ENCODE measurements at regions not wholly inside any gene's neighbourhood (a gene's known extent, or its start where the extent isn't known, plus 50 kb on each side); places are given as distances from the start of the nearest gene placed in this dataset.

DNA sequence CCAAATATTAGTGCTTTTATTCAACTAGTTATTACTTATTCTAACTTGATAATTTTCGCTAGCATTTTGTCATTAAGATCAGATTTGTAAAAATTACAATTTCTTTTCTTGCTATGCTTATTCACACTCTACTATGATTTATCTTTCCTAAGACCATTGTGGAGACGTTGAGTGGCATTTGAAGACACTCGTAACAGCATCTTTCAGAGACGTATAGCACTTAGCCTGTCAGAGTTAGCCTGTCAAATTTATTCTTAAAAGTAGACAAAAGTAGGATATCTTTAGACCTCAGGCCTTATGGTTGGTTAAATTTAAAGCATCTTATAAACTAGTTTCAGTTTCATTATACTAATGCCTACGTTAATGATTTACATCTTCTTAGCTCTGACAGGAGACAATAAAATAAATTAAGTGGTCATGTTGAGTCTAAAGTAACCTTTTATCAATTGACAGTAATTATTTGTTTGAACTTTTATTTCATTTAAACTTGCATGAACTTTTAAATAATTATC lies 1410.1 kb downstream of the MRPL39 start:
- no peak for DNase-seq

DNA sequence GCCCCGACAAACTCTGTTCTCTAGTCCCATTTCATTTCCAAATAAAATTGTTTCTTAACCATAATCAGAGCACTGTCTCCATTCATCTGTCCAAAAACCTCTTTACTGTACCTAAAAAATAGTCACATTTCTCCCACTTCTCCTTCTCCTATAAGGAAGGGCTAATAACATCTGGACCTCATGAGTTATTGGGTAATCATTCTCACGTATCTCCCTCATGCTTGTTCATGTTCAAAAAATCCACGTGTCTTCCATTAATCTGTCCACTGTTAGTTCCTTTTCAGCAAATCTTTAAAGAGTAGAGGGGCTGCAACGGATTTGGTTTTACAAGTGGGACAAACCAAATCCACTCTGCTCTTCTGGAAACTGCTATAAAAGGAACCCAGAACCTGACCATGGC lies 1418.8 kb downstream of the MRPL39 start:
- no peak for DNase-seq

DNA sequence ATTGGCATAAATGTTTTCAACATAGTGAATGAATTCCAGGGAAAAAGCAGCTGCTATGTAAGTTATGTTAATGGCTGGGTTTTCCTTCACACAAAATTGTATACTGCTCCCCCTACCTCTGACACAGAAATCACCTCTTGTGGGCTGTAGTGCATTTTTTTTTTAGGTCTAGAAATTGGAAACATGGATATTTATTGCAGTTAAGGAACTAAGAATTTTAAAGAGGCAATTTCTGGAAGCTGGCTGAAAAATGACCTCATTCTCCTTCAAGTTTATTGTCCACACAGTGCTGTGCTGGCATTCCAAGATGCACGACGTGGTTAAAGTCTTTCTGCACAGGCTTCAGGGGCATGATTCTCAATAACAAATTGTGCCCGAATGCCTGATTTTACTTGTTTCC lies 1424.2 kb downstream of the MRPL39 start:
- no peak for DNase-seq

DNA sequence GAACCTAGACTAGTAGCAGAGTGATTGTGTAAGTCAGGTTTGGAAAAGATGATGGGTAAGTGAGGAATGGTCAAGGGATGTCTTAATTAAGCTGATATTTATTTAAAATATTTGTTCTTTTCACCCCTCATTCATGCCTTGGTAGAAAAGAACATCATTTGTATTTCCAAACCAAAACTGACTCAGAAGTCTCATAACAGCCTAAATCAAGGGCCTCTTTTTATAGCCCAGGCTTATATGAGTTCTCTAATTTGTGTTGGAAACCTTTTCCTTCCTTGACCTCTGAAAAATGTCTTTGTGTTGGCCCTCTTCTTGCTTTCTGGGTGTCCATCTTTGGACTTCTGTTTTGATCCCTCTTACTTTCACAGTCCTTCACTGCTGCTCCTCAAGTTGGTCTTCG lies 1428.2 kb downstream of the MRPL39 start:
- DNase-seq, result no peak

DNA sequence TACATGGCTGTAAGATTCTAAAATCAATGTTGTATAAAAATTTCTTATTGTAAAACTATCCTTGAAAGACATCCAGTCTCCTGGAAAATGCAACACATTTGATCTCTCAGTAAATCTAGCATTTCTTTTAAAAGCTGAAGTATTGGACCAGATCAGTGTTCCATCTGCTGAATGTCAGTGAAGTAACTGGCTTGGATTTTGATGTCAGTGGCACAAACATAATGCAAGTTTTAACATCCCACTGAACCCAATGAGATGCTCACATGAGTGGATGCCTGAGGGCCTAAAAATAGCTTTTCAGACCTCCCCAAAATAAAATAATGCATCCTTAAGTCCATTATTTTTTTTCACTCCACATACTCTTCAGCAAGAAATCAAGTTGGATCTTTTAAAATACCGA lies 1432.2 kb downstream of the MRPL39 start:
- no peak for DNase-seq

DNA sequence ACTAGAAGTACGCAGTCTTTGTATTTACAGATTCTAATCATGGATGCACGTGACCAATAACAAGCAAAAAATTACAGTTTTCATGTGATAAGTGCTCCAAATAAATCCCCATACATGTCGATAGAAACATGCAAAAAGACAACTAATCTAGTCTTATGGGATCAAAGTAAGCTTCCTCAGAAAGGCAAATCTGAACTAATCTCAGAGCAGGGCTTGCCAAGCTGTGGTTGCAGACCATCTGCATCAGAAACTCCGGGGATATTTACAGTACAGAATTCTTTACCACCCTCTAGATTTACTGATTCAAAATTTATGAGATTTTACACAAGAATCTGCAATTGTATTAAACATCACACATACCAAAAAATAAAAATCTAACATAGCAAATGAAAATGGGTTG lies 1435.5 kb downstream of the MRPL39 start:
- DNase-seq, result no peak

DNA sequence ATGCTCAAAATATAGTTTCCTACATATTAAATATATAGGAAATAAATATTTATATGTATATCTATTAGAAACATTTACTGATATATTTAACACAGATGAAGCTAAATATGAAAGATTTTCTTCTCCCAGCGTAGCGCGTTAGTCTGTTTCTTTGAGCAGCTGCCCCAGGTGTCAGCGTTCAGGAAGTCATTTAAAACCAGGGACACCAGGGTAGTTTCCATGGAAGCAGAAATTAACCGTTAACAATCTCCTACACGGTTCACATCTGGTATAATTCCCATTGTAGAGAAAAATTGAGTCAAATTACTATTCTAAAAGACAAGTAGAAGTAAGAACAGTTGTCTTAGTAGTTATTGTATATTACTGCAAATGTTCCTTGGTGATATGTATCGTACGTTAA lies 1443.7 kb downstream of the MRPL39 start:
- no peak for DNase-seq

DNA sequence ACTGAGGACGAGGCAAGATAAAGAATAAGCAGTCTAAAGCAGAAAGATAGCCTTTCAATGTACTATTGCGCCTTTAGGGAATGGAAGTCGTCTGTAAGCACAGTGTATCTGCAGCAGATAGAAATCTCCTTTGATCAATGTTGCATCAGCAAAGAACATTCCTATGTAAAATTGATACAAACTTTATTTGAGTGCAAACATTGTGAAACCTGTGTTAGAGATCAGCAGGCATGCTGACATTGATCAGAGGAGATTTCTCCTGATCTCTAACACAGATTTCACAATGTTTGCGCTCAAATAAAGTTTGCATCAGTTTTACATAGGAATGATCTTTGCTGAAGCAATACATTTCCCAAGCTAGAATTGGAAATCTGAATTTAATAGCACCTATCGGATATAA lies 1446.8 kb downstream of the MRPL39 start:
- DNase-seq, result no peak

DNA sequence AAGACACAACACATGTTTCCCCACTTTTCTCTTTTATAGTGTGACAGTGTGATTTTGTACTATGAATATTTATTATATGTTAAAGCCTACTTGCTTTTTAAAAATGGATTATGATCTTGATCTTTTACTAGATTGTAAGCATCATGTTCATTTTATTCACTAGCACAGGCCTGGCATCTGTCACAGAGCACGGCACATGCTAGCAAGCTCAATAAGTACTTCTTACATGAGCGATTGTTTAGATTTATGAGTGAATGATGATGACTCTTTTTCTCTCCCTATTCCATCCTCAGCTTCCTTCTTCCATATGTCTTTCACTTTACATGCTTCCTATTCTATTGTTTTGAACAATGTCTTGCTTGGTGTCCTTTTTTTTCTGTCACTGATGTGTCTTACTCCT lies 1454.1 kb downstream of the MRPL39 start:
- DNase-seq, result no peak

DNA sequence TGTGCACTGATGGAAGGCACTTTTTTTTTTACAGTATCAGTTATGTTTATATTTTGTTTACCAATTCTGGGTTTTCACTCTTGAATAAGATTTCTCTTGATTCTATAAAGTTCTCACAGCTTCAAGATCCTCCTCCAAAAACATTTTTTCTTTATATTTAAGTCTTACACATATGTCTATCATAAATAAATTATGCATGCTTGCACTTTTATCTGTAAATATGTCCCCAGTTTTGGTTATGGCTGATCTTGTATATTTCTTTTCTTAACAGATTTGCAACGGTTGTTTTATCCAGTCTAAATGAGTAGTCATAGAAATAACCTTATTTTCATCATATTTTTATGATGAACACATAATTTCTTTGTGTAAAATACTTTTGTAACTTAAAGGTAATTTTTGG lies 1456.5 kb downstream of the MRPL39 start:
- DNase-seq, result no peak

DNA sequence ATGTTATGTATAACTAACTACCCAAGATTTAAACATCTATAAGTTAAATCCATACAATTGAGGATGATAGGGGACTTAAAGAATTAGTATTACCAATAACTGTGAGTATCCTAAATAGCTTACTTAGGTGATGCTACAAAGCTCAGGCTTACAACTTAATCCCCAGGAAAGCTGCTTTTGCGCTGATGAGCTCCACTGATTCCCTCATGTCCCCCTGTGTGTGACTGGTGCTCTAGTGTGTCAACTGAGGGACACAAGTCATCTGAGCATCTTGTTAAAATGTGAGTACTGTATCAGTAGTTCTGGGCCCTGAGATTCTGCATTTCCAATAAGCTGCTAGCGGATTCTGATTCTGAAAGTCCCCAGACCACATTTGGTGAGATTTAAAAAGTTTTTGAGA lies 1458.8 kb downstream of the MRPL39 start:
- no peak for DNase-seq

DNA sequence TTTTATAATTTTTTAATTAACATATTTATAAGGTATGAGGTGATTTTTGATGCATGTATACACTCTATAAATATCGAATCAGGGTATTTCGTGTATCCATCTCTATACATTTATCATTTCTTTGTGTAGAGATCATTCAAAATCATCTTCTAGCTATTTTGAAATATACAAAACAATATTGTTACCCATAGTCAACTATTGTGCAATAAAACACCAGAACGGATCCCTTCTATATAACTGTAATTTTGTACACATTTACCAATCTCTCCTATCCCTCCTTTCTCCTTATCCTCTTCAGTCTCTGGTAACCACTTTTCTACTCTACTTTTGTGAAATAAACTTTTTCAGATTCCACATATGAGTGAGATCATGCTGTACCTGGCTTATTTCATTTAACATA lies 1459.6 kb downstream of the MRPL39 start:
- no peak for DNase-seq

DNA sequence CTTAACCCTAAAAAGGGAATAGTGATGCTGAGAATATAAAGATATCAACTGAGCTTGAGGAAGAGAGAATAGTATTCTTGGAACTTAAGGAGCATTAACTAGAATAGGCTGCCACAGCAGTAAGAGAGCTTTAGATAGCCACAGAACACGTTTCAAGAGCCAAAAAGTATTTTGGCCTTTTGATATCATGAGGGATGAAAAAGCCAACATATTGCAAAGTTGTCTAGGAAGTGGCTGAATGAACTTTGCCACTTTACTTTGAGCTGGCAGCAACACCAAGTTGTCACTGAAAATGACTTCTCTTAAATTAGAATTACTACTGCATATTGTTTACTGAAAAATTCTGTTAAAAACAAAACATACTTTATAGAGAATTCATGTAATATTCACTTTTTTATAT lies 1476.2 kb downstream of the MRPL39 start:
- DNase-seq, result no peak

DNA sequence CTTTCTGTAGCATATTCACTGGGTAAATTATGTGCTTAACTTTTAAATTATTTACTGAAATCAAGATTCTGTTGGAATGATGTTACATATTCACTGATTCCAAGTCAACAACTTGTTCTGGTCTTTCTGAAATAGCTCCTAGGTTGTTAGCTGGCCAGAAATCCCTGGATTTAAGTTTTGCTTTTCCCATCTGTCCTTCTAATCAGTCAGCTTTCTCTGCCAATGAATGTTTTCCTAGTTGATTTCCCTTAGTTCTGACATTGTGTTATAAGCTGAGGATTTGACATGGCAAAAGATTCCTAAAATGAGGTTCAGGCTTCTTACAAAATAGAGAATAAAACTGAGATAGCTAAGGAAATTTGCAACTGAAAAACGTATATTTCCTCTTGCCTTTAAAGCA lies 1479.6 kb downstream of the MRPL39 start:
- no peak for DNase-seq

DNA sequence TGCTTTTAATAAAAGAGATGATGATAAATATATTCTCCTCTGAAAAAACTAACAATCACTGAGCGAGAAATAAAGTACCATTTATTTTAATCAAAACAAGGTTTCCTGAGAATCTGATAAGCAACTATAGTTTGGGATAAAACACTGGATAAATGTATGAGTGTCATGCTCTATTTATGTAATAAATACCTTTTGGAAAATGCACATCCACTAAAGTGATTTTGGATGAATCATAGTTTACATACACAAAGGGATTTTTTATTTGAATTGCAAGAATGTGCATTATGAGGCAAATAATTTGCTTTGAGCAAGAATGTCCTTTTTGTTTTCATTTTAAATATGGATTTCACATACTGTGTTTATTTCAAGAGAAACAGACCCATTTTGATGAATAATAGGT lies 1483.5 kb downstream of the MRPL39 start:
- no peak for DNase-seq

DNA sequence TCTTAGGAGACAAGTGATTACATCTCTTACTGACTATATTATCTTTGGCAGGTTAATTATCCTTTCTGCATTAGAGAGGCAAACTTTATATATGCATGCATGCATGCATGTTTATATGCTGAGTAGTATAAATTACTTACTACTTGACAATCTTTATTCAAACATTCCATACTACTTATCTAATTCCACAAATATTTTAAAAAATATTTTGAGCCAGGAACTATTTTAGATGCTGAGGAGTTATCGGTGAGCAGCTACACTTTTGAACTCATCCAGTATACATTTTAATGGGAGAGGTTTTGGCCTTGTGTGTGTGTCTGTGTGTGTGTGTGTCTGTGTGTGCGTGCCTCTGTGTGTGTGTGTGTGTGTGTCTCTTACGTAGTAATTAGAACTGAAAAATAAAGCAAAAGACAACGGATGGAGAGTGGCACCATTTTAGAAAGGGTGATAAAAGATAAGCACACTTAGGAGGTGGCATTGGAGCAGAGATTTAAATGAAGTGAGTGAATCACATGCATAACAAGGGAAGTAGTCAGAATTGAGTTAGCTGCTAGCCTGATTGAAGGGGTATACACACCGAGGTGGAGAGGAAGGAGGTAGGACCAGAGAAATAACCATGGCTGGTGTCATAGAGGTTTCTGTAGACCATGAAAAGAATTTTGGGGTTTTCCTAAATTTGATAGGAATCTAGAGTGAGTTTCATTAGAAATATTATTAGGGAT lies 1488.4 kb downstream of the MRPL39 start:
- no peak for DNase-seq

DNA sequence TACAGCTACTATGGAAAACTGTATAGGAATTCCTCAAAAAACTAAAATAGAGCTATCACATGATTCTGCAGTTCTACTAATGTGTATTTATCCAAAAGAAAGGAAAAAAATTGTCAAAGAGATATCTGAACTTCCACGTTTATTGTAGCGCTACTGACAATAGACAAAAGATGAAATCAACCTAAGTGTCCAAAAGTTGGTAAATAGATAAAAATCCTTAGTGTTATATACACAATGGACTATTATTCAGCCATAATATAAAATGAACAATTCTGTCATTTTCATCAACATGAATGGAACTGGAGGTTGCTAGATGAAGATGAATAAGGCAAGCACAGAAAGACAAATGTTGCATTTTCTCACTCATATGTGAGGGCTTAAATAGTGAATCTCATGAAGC lies 1492.1 kb downstream of the MRPL39 start:
- DNase-seq, result no peak

DNA sequence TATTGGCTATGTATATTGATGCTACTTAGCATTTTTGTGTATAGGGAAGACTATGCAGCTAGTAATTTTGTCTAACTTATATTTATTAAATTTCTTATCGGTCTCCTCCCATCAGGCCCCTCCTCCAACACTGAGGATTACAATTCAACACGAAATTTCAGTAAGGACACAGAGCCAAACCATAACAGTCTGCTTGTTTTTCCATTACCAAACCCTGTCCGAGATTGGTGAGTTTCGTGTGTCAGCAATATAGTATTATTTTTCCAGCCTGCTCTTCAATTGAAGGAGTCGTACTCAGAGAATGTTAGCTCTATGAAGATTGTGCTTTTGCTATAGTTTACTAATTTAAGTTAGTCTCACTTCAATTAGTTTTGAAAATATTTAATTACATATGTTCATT lies 1495.3 kb downstream of the MRPL39 start:
- no peak for DNase-seq

DNA sequence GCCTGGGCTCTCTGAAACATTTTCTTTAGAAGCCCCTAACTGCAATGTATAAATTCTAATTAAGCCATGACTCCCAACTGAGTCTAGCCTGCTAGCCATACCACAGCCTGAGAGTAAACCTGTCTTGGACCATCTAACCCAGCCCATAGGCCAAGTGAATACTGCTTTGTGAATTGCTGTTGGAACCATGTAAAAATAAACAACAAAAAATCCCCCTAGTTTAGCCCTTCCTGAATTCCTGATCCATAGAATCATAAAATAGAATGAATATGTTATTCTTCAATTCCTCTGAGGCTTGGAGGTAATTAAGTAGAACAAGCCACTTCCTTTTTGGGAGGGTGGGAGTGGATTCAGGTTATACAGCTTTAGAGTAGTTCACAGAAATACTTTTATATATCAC lies 1496.4 kb downstream of the MRPL39 start:
- DNase-seq, result no peak

DNA sequence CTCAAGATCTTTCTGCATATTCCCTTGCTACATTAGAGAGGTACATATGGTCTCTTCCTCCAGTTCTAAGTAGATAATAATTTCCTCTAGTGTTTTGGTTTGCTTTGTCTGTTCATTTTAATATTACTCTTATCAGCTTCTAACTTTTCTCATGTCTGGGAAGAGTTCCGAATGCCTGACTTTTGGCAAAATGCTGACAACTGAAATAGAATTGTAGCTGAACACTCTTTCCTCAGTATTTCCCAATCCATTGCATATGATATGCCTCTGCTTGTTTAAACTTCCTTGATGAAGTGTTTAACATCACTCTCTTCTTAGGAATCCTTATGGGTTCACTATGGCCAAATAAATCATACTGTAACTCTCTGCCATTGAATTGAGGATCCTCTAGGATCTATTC lies 1510.1 kb downstream of the MRPL39 start:
- DNase-seq, result no peak

DNA sequence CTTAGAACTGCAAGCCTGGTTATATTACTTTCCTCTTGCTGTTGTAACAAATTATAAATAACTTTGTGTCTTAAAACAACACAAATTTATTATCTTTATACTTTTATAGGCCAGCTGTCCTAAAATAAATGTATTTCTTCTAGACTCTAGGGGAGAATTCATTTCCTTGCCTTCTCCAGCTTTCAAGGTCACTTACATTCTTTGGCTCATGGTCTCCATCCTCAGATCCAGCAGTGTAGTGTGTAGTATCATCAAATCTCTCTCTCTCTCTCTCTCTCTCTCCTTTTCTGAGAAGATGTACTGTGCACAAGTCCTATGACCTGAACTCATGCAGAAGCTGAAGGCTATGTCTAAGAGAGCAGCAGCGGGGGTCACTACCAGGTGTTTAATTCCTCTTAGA lies 1510.6 kb downstream of the MRPL39 start:
- no peak for DNase-seq

DNA sequence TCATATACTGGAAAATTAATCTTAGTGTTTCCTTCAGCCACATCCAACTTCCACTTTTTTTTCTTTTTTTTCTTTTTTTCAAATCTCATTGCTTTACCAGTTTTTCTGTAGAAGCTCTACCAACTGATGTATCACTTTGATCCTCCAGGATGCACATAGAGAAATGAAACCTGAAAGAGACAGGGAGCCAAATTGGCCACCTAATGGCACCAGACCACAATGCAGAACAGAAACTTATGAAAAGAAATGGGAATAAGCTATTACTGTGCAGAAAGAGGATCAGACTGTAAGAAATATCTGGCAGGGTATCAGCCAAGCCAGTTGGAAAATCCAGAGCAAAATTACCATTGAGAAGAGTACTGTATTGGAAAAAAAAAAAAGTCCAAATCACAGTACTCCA lies 1514.2 kb downstream of the MRPL39 start:
- DNase-seq, result no peak

DNA sequence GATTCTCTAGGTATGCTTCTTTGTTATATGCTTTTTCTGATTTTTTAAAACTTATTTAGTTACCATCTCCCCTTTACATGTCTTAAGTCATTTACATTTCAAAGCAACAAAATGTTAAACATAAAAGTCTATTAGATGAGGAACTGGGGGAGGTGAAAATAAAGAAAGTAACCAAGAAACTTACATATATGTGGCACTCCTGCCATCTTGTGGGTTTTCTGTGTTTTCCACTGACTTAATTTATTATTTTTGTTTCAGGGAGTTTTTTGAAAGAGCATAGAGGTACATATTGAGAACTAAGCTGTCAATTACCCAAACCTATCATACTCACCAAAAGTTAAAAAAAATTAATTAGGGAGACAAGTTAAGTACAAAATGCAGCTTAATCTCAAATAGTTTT lies 1531.1 kb downstream of the MRPL39 start:
- no peak for DNase-seq

DNA sequence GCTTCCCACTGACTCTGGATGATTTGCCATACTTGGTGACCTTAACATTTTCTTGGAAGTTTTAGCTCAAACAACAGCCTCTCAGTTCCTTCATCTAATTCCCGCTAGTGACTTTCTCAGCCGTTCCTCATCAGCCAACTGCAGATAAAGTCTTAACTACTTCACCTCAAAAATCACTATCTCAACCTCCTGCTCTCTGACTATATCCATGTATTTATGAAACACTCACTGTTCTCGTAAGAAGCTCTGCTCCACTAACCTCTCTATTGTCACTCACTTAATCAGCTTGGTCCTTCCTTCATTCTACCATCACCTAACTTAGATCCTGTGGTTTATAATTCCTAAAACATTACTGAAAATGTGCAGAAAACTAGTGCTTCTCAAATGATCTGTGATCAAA lies 1551.6 kb downstream of the MRPL39 start:
- no peak for DNase-seq

DNA sequence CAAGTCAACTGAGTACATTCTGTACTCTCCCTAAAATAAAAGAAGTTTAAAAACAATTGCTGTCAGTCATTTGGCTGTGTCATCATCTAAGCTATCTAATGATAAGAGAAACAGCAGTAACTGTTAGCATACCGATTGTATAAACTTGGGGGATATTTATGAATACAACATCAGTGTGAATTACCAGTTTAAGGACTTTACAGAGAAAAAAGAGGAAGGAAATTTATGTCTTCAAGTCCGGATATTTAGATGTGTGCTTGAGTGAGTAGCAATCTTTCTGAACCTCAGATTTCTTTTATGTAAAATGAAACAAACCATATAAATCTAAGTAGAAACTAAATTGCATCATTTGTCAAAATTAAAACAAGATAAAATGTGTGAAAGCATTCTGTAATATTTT lies 1557.0 kb downstream of the MRPL39 start:
- DNase-seq, result no peak
